Jurkat, Clone E6-1 (cell line): ENCODE measurements at regions not wholly inside any gene's neighbourhood (a gene's known extent, or its start where the extent isn't known, plus 50 kb on each side); places are given as distances from the start of the nearest gene placed in this dataset.

Source experiments
- DNase-seq: peaks from one replicate; pipeline ENCODE4 v3.0.0-alpha.2; 2011; ENCODE audit warnings: low read depth, low spot score
- H3K4me3 ChIP-seq: 2 replicates; pipeline ENCODE4 v1.5.1; 2011; ENCODE audit warnings: mild to moderate bottlenecking, low read length, control low read depth, moderate library complexity

GRCh38 chr16:80372341-80372740 lies 168.5 kb upstream of the DYNLRB2 start:
- DNase-seq: no peak

GRCh38 chr16:80369138-80369958 lies 171.4 kb upstream of the DYNLRB2 start:
- no peak overlapping the region for H3K4me3 ChIP-seq
- DNase-seq: no peak

More at GRCh38 chr16:80372341-80372740, 168.5 kb upstream of the DYNLRB2 start:
- H3K4me3 ChIP-seq: no peak overlapping the region

DNA sequence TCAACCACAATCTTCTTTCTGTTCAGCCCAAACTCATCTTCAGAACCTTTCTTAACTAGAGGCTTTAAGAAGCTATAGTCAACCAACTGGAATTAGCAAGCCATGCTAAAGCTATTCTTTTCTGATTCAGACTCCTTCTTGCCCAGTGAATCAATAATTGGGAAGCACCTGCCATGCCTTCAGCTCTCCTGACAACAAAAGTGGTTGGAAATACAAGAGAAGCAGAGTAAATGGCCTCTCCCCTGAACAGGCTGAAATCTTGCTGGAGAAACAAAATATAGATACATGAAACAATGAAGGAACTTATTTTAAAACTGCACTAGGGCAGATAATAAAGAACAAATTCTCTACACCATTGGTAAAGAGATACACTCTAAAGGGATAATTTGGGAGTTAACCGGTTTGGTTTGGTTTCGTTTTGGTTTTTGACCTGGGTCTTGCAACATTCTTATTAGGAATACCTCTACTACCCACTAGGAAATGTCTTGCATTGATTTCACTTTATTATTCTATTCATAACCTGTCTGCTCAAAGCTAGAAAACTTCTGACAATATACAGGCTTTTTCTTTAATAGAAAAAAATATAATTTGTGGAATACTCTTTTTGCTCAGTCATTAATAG lies 173.6 kb upstream of the DYNLRB2 start:
- DNase-seq: no peak
- H3K4me3 ChIP-seq: no peak overlapping the region

- H3K4me3 ChIP-seq: no peak overlapping the region
- no peak for DNase-seq
Measured at GRCh38 chr16:80366023-80366422, 174.8 kb upstream of the DYNLRB2 start.

DNA sequence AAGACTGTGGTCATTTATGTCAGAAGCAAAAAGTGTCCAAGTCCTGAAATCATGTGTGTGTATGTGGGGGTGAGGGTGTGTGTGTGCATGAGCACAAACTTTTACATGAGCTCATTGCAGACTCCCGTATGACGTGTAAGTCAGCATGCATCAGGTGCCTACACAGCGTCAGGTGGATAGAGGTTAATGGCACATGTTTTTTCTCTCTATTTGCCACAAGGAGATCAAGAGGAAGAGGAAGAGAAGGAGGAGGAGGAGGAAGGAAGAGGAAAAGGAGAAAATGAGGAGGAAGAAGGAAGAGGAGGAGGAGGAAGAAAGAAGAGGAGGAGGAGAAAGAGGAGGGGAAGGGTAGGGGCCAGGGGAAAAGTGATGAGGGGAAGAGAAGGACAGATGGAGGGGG lies 178.0 kb upstream of the DYNLRB2 start:
- DNase-seq: no peak
- no peak overlapping the region for H3K4me3 ChIP-seq

DNA sequence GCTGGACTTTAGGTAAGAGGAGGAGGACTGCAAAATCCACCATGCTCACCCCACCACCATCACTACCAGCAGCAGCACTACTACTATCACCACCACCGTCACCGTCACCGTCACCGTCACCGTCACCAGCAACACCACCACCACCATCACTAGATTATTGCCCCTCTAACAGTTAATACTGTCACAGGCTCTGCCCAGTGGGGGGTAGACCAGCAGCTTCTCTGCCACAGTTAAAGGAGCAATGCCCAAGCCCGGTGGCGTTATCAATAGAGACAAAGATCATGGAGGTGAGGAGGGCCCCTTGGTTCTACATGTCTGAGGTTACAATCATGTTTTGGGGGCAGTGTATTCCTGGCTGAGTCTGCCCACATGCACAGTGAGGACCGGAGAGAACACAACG lies 184.4 kb upstream of the DYNLRB2 start:
- H3K4me3 ChIP-seq: no peak overlapping the region
- no peak for DNase-seq

- no peak for DNase-seq
- H3K4me3 ChIP-seq: no peak overlapping the region
Measured at GRCh38 chr16:80355335-80355734, 185.5 kb upstream of the DYNLRB2 start.

GRCh38 chr16:80350061-80350460 lies 190.7 kb upstream of the DYNLRB2 start:
- no peak overlapping the region for H3K4me3 ChIP-seq
- DNase-seq: no peak

- no peak overlapping the region for H3K4me3 ChIP-seq
- no peak for DNase-seq
Measured at GRCh38 chr16:80347900-80348299, 192.9 kb upstream of the DYNLRB2 start.

GRCh38 chr16:80347002-80347401 lies 193.8 kb upstream of the DYNLRB2 start:
- H3K4me3 ChIP-seq: no peak overlapping the region
- DNase-seq: no peak

- DNase-seq: no peak
- H3K4me3 ChIP-seq: no peak overlapping the region
Measured at GRCh38 chr16:80346111-80346632, 194.6 kb upstream of the DYNLRB2 start.

- DNase-seq: no peak
- no peak overlapping the region for H3K4me3 ChIP-seq
Measured at GRCh38 chr16:80345701-80346100, 195.1 kb upstream of the DYNLRB2 start.

DNA sequence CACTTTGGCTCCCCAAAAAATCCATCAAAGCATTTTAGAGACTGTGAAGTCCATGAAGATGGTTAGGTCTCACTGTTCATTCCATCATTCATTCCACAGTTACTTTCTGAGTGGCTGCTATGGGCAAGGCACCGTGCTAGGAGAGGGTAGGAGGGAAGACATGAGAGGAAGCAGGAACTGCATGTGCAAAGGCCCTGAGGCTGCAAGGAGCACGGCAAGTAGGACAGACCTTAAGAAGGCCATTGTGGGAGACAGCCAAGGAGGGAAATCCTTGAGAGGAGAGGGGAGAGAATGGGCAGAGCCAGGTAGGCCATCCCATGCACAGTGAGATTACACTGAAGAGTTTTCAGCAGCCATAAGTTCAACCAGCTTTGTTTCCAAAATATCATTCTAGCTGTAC lies 196.2 kb upstream of the DYNLRB2 start:
- H3K4me3 ChIP-seq: no peak overlapping the region
- DNase-seq: no peak

- no peak overlapping the region for H3K4me3 ChIP-seq
- DNase-seq: no peak
Measured at GRCh38 chr16:80341263-80341662, 199.5 kb upstream of the DYNLRB2 start.

DNA sequence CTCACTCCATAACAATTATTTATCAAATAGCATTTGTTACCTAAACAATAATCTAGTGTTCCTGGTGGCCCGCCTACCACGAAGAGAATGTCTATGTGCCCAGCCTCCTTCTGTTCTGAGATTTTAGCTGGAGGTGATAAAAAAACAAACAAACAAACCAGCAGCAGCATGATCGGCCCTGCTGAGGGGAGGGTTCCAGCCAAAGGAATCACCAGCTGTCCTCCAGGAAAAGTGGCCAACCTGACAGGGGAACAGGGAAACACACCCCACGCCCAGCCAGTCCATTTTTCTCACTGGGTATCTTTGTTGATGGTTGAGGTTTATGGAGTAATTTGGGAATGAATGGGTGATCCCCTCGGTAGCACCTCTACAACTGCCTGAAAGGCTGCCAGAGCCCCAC lies 203.0 kb upstream of the DYNLRB2 start:
- no peak for DNase-seq
- H3K4me3 ChIP-seq: no peak overlapping the region

DNA sequence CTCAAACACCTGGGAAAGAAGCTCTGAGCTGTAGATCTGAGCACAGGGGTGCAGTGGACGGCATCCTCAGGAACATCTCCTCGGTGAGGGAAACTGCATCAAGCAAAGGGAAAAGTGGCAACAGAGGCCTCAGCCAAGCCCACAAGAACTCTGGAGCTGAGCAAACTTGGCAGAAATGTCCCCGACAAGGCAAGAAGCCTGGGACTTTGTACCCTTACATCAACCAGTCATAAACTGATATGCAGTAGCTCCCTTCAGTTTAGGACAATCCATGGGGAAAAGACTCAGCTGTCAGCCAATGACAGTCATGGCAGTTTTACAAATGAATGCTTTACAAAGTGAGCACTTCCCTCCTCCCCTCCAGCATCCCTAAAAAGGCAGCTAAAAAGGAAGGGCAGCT lies 210.0 kb upstream of the DYNLRB2 start:
- no peak for DNase-seq
- H3K4me3 ChIP-seq: no peak overlapping the region

DNA sequence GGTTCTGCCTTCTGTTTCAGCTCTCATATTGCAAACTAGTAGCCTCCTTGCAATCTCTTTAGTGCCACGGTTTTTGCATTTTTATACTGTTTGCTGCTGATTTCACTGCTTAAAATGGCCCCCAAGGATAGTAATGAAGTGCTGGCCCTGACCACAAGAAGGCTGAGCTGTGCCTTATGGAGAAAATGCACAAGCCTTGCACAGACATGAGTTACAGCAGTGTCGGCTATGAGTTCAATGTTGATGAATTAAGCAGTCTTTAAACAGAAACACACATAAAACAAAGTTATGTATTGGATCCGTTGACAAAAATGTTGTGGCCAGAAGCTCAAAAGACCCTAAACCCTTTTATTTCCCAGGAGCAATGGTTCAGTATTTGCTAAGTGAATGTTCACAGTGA lies 210.6 kb upstream of the DYNLRB2 start:
- DNase-seq: no peak
- no peak overlapping the region for H3K4me3 ChIP-seq

DNA sequence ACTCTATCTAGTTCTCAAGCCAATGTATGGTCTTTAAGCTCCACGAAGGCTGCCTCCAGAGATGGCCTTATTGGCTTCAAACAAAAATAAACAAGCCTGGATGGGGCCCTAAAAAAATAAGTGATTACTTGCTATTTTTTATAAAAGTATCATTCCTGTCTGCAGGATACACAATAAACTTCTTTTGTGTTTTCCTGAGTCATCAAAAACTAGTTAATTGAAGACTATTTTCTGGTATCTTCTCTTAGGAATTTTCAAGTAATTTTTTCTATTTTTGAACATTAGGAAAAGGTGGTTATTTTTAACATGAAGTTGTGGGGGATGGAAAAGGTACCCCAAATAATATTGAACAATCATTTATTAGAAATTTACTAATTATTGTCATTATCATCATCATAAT lies 213.1 kb upstream of the DYNLRB2 start:
- H3K4me3 ChIP-seq: no peak overlapping the region
- no peak for DNase-seq

DNA sequence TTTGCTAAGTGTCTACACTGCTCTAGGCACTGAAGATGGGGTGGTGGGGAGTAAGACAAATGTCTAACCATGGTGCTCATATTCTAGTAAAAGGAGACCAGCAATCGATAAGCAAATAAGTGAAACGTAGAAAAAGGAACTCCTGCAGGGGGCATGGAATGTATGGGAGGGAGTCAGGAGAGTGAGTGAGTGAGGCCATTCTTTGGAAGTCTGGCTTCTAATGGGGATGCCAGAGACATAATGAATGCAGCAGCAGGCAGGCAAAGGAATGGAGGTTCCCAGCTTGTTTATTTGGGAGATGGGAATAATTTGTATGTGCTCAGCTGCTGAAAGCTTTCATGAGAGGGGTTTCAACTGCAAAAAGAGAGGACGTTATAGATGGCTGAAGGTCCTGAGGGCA lies 216.4 kb upstream of the DYNLRB2 start:
- no peak overlapping the region for H3K4me3 ChIP-seq
- DNase-seq: no peak

DNA sequence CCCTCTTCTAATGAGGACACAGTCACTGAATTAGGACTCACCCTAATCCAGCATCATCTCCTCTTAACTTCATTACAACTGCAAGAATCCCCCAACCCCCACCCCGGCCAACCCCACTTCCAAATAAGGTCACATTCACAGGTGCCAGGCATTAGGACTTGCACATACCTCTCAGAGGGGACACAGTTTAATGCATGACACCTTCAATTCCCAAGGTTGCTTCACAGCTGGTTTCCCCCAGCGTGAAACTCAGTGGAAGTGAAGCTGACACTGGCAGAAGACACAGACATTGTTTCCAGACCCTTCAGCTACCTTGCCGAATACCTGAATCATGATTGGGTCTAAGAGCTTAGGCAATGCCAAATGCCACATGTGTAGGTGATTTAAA lies 217.0 kb upstream of the DYNLRB2 start:
- DNase-seq: no peak
- H3K4me3 ChIP-seq: no peak overlapping the region
